OCI-LY7 (cell line): ENCODE measurements at regions not wholly inside any gene's neighbourhood (a gene's known extent, or its start where the extent isn't known, plus 50 kb on each side); places are given as distances from the start of the nearest gene placed in this dataset.

ENCODE experiments used
- CTCF ChIP-seq: fragments of 200-600 bp; sonication (generic); conservative IDR thresholded peaks from 2 replicates; pipeline ENCODE4 v1.5.1; 2014; ENCODE audit warnings: mild to moderate bottlenecking, antibody characterized with exemption, low read length, moderate library complexity, mixed read lengths
- EZH2phosphoT487 ChIP-seq: fragments of 200-600 bp; sonication (generic); IDR thresholded peaks from 2 replicates; pipeline ENCODE4 v1.6.1; 2018; ENCODE audit warnings: low read depth, borderline replicate concordance, mild to moderate bottlenecking, mixed run types, antibody characterized with exemption, low read length, moderate library complexity, mixed read lengths

- TF ChIP-seq CTCF = no peak
- no peak for TF ChIP-seq EZH2phosphoT487
Observed at GRCh38 chr5:33235824-33236223, 204.9 kb upstream of the TARS1 start.
